Head of caudate nucleus (tissue), 42 donors: ENCODE measurements at regions not wholly inside any gene's neighbourhood (a gene's known extent, or its start where the extent isn't known, plus 50 kb on each side); places are given as distances from the start of the nearest gene placed in this dataset.
"Not testable (repeated sequence)": the region's sequence is repeated elsewhere in the genome, so short reads cannot be mapped to it uniquely, and the experiment has no call there.

Experiments
- DNase-seq, 42 donors: peaks; one replicate each; pipeline versions ENCODE4 v3.0.0 to v3.0.0-alpha.2; 2020 to 2021; ENCODE audit warnings: mixed read lengths in 7 of 42
- intact Hi-C: fragments of 100-400 bp; cut with DNase I; formaldehyde crosslinking; loops from one replicate; pipeline ENCODE4 v1.15.0; 2022

DNA sequence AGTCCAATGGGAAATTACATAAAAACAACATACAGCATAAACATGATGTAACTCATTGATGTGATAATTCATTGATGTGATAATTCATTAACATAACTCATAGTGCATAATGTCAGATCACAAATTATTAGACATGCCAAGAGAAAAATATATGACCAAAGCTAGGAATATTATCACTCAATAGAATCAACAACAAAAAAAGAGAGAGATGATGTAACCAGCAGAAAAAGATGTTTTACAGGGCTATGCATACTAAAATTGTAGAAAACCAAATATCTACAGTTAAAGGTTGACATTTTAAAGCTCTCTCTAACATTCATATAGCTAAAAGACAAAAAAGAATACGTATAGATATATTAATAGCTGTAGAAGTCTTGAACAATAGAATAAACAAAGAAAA is 1067.2 kb upstream of the ADGRB3 start:
- DNase-seq: no peak
- intact Hi-C loops: no loop called here

DNA sequence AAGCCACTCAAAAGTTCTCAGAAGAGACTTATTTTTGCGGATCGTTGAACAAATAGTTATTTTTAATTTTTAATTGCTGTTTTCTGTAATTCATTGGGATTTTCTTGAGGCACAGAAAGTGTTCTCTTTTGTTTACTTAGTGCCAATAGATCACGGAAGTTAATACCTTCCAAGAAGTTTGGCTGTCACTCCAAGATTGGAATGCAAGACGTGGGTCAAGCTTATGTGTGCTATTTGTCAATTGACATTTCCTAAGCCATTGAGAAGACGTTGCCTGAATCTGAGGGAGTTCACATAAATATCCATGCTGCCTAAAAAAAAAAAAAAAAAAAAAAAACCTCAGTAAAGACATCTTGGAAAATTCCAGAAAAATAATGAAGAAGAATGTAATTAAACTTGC is 1071.4 kb upstream of the ADGRB3 start:
- intact Hi-C loops: no loop called here
- DNase-seq: no peak

DNA sequence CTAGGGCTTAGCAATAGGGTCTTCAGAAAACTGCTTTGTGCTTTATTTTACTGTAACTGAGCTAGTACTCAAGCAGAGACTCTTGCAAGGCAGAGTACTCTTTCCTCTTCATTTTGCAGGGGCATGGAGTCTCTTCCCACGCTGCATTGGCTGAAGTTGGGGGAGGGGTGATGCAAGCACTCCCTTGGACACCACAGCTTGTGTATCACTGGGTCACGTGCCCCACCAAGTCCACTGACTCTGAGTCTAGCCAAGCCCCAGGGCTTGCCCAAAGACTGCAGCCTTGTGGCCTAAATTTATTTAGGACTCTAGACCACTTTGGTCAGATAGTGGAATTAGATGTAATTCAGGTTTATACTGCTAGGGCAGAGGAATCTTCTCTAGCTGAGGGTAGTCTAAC is 1075.0 kb upstream of the ADGRB3 start:
- no peak for DNase-seq
- intact Hi-C loops: no loop called here

GRCh38 chr6:67558985-67559384 is 1076.1 kb upstream of the ADGRB3 start:
- intact Hi-C loops: no loop called here
- no peak for DNase-seq

GRCh38 chr6:67544851-67545452 is 1090.1 kb upstream of the ADGRB3 start:
- intact Hi-C loops: no loop called here
- DNase-seq: no peak

- DNase-seq: no peak
Observed at GRCh38 chr6:67541586-67541985, 1093.5 kb upstream of the ADGRB3 start.

GRCh38 chr6:67538032-67538431 is 1097.0 kb upstream of the ADGRB3 start:
- intact Hi-C loops: no loop called here
- no peak for DNase-seq

More at GRCh38 chr6:67541586-67541985, 1093.5 kb upstream of the ADGRB3 start:
- intact Hi-C loops: no loop called here

- intact Hi-C loops: no loop called here
- DNase-seq: no peak
Observed at GRCh38 chr6:67535946-67536345, 1099.1 kb upstream of the ADGRB3 start.

- DNase-seq: no peak
- intact Hi-C loops: no loop called here
Observed at GRCh38 chr6:67506352-67506751, 1128.7 kb upstream of the ADGRB3 start.

GRCh38 chr6:67501755-67502154 is 1133.3 kb upstream of the ADGRB3 start:
- intact Hi-C loops: no loop called here
- no peak for DNase-seq

DNA sequence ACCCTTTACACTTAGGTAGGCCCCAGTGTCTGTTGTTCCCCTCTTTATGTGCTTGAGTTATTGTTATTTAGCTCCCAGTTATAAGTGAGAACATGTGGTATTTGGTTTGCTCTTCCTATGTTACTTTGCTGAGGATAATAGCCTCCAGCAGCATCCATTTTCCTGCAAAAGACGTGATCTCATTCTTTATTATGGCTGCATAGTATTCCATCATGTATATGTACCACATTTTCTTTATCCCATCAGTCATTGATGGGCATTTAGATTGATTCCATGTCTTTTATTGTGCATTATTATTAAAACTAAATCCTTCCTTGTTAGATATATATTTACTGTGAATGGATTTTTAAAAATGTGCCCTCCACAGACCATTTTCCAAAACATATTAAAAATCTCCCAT is 1137.3 kb upstream of the ADGRB3 start:
- no peak for DNase-seq
- intact Hi-C loops: no loop called here

DNA sequence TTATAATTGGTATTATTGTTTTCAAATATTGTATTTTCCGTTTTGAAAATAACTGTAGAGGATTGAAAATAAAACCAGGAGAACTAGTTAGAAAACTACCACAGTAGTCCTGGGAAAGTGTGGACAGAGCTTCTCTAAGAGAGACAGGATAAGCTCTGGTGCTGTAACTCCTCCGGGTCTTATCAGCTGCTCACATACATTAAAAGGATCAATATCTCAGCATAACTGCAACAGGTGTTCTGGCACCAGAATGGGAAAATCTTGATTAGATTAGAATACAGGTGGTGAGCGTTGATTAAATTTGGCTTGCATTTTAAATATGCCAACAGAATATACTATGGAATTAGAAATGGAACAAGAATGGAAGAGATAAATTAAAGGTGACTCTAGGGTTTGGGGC is 1138.9 kb upstream of the ADGRB3 start:
- intact Hi-C loops: no loop called here
- DNase-seq: no peak

GRCh38 chr6:67493682-67494081 is 1141.4 kb upstream of the ADGRB3 start:
- no peak for DNase-seq
- intact Hi-C loops: no loop called here

- no peak for DNase-seq
- intact Hi-C loops: no loop called here
Observed at GRCh38 chr6:67475700-67476099, 1159.4 kb upstream of the ADGRB3 start.

GRCh38 chr6:67467341-67467740 is 1167.7 kb upstream of the ADGRB3 start:
- no peak for DNase-seq
- intact Hi-C loops: no loop called here

DNA sequence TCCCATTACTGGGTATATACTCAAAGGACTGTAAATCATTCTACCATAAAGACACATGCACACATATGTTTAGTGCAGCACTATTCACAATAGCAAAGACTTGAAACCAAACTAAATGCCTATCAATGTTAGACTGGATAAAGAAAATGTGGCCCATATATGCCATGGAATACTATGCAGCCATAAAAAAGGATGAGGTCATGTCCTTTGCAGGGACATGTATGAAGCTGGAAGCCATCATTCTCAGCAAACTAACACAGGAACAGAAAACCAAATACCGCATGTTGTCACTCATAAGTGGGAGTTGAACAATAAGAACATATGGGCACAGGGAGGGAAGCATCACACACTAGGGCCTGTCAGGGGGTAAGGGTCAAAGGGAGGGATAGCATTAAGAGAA is 1172.4 kb upstream of the ADGRB3 start:
- intact Hi-C loops, DNase-seq: not testable (repeated sequence)

DNA sequence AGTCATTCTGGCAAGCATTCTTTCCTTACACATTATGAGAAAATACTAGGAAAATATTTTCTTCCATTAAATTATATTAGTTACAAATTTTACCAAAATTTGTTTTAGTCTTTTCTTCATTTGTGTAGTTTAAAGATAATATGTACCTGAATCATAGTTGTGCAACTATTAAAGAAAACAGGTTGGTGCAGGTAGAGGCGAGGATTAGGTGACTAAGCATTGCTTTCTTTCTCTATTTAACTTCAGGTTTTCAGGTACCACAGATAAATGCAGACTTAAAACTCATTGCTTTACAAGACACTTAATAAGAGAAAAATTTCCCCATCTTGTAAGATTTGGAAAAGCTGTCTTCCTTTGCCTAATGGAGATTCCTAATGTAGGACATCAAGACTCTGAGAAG is 1175.5 kb upstream of the ADGRB3 start:
- intact Hi-C loops: no loop called here
- no peak for DNase-seq

DNA sequence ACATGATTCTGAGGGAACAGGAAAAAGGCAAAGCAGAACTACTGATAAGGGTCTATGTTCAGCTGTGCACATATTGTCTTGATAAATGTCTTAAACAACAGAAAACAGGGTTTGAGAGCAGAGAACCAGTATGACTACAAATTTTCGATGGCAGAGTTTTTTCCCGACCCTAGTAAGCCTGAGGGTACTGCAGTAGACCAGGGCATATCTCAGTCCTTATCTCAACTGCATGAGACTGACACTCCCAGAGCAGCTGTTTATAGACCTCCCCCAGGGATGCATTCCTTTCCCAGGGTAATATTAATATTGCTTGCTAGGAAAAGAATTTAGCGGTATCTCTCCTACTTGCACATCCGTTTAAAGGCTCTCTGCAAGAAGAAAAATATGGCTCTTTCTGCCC is 1176.8 kb upstream of the ADGRB3 start:
- intact Hi-C loops: no loop called here
- no peak for DNase-seq

GRCh38 chr6:67451874-67452273 is 1183.2 kb upstream of the ADGRB3 start:
- DNase-seq: no peak
- intact Hi-C loops: no loop called here

GRCh38 chr6:67450641-67451040 is 1184.4 kb upstream of the ADGRB3 start:
- intact Hi-C loops: no loop called here
- DNase-seq: no peak

GRCh38 chr6:67449602-67450001 is 1185.5 kb upstream of the ADGRB3 start:
- intact Hi-C loops: no loop called here
- no peak for DNase-seq

DNA sequence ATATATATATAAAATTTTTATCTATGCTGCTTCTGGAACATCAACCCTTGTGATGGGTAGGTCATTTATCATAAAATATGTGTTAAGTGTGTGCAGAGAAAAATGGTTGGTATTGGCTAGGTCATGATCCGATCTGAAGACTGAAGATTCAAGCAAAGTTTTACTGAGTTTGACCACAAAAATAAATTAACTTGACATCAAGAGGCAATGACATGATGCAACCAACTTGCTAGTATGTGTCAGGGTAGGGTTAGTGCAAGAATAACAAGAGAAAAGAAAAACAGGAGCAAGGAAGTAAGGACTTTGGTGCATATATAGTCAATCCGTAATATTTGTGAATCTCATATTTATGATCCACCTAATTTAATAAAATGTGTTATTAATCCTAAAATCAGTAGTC is 1202.0 kb upstream of the ADGRB3 start:
- intact Hi-C loops: no loop called here

More for the DNA sequence above, 1202.0 kb upstream of the ADGRB3 start:
- no peak for DNase-seq
